ENCODE measurements at regions not wholly inside any gene's neighbourhood (a gene's known extent, or its start where the extent isn't known, plus 50 kb on each side); places are given as distances from the start of the nearest gene placed in this dataset.

- DNase-seq = no peak
These were observed 102.4 kb upstream of the PRR23E start for GRCh38 chr3:127090218-127091160.

GRCh38 chr3:127091376-127091775 lies 101.6 kb upstream of the PRR23E start:
- DNase-seq = no peak

GRCh38 chr3:127092368-127092767 lies 100.6 kb upstream of the PRR23E start:
- no peak for DNase-seq

- no peak for DNase-seq
These were observed 100.2 kb upstream of the PRR23E start for GRCh38 chr3:127092776-127093175.

- no peak for DNase-seq
These were observed 99.6 kb upstream of the PRR23E start for GRCh38 chr3:127093312-127093711.

GRCh38 chr3:127095774-127096173 lies 97.2 kb upstream of the PRR23E start:
- no peak for DNase-seq

- no peak for DNase-seq
These were observed 96.5 kb upstream of the PRR23E start for GRCh38 chr3:127096256-127097071.

- no peak for DNase-seq
These were observed 95.9 kb upstream of the PRR23E start for GRCh38 chr3:127097072-127097405.

GRCh38 chr3:127097481-127097880 lies 95.5 kb upstream of the PRR23E start:
- DNase-seq = no peak

- DNase-seq = no peak
These were observed 92.9 kb upstream of the PRR23E start for GRCh38 chr3:127099982-127100381.

GRCh38 chr3:127100459-127101410 lies 92.2 kb upstream of the PRR23E start:
- DNase-seq = no peak

GRCh38 chr3:127101411-127102187 lies 91.3 kb upstream of the PRR23E start:
- DNase-seq = no peak

GRCh38 chr3:127102188-127102520 lies 90.8 kb upstream of the PRR23E start:
- DNase-seq = no peak

GRCh38 chr3:127102587-127102986 lies 90.3 kb upstream of the PRR23E start:
- DNase-seq = no peak

- DNase-seq = no peak
These were observed 89.9 kb upstream of the PRR23E start for GRCh38 chr3:127103080-127103479.

- no peak for DNase-seq
These were observed 88.3 kb upstream of the PRR23E start for GRCh38 chr3:127104586-127104985.

- DNase-seq = no peak
These were observed 87.3 kb upstream of the PRR23E start for GRCh38 chr3:127105587-127105986.

GRCh38 chr3:127106053-127106452 lies 86.9 kb upstream of the PRR23E start:
- no peak for DNase-seq

- DNase-seq = no peak
These were observed 86.5 kb upstream of the PRR23E start for GRCh38 chr3:127106456-127106855.

- DNase-seq = no peak
These were observed 85.9 kb upstream of the PRR23E start for GRCh38 chr3:127107002-127107401.

GRCh38 chr3:127107491-127108375 lies 85.2 kb upstream of the PRR23E start:
- no peak for DNase-seq

Data from NCI-H2227 treated with DMSO at 0.1 percent for 48 hours (cell line).